GM19240 (cell line): ENCODE measurements at regions not wholly inside any gene's neighbourhood (a gene's known extent, or its start where the extent isn't known, plus 50 kb on each side); places are given as distances from the start of the nearest gene placed in this dataset.

Source experiments
- DNase-seq: peaks from one replicate; pipeline ENCODE4 v3.0.0; 2011; ENCODE audit warnings: low spot score; ENCODE audit not compliant: insufficient read length

DNA sequence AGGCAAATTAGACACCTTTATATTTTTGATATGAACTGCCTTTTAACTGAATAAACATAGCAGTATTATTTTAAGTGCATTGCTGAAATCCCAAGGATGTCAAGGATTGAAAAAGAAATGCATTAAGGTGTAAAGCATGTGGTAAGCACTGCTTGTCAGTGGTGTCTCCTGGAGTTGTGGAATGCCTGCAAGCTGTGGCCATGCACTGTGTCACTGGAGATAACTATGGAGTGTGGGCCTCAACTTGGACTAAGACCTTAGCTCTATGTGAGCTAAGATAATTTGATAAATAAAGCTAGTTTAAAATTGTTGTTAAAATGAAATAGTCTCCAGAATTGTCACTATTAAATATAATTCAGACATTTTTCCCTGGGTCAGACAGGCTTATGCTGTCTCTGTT is 156.6 kb upstream of the OPRM1 start:
- no peak for DNase-seq

DNA sequence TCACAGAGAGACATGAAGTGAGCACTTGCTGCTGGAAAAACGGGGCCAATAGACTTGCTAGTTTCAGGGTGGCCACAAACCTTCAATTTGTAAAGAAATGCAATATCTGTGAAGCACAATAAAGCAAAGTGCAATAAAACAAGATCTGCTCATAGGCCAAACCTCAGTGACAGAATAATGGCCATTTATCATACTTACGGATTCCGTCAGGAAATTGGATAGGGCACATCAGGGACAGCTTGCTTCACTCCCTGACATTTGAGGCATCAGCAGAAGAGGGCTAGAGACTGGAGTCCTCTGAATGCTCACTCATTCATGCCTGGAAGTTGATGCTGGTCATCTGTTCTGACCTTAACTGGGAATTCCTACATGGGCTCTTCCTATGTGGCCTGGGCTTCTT is 165.5 kb upstream of the OPRM1 start:
- no peak for DNase-seq

DNA sequence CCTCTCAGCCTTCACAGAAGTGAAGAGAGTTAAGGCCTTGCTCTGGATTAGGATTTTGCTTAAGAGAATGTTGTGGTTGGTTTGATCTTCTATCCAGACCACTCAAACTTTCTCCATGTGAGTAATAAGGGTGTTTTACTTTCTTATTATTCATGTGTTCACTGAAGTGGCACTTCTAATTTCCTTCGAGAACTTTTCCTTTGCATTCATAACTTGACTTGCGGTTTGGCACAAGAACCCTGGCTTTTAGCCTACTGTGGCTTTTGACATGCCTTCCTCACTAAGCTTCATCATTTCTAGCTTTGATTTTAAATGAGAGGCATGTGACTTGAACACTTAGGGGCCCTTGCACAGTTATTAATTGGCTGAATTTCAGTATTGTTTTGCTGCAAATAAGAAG is 166.1 kb upstream of the OPRM1 start:
- no peak for DNase-seq

DNA sequence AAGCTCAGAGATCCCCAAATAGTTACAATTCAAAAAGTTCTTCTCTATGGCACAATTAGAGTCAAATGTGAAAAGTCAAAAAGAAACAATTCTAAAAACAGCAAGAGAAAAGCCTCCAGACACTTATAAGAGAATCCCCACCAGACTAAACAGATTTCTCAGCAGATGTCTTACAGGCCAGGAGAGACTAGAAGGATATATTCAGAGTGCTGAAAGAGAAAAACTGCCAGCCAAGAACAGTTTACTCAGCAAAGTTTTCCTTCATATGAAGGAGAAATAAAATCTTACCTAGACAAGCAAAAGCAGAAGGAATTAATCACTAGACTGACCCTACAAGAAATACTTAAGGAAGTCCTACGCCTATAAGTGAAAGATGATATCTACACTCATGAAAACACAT is 176.1 kb upstream of the OPRM1 start:
- DNase-seq, result no peak

DNA sequence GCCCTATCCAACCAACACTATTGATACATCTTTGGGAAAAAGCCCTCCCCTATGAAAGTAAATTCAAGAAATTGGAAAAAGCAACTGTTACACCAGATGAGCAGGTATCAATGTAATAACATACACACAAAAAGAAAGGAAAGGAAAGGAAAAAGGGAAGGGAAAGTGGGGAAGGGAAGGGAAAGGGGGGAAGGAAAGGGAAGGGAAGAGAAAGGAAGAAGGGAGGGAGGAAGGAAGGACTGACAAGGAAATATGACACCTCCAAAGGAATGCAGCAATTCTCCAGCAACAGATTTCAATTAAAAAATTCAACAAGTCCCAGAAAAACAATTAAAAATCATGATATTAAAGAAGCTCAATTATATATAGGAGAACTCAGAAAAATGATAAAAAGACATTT is 176.9 kb upstream of the OPRM1 start:
- DNase-seq, result no peak

DNA sequence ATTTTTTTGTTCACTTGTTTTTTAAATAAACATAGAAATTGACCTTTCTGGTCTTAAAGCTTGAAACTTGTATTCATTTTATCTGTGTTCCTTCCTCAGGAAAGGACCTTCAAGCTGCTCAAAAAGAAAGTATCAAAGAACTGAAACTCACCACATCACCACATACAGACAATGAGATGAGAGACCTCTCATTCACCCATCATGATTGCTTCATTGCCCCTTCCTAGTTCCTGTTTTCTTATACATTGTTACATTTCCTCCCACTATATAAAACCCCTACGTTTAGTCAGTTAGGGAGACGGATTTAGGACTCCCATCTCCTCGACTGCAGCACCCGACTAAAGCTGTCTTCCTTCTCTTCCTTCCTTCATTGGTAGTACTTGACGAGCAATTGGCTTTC is 180.5 kb upstream of the OPRM1 start:
- DNase-seq, result no peak

DNA sequence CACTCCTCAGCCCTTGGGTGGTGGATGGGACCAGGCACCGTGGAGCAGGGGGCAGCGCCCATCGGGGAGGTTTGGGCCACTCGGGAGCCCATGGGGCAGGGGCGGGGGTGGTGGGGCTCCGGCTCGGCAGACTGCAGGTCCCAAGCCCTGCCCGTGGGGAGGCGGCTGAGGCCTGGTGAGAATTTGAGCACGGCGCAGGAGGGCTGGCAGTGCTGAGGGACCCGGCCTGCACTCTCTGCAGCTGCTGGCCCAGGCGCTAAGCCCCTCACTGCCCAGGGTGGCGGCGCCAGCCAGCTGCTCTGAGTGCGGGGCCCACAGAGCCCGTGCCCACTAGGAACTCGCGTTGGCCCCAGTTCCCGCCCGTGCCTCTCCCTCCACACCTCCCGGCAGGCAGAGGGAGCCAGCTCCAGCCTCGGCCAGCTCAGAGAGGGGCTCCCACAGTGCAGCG is 182.1 kb upstream of the OPRM1 start:
- no peak for DNase-seq

DNA sequence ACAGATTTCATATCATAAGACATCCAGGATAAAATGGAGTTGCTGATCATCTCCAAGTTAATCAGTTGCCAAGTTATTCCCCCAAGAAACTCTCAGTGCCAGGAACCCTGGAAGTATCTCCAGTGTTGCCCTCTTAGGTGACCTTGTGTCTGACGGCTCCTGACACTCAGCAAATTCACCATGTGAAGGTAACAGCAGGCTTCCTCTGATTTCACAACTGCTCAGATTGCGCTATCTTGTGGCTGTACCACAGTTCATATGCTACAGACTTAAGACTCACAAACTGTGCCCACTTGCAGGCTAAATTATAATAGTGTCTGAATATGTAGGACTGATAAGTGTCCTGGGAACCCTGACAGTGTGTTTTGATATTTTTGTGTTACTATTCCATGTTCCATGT is 186.6 kb upstream of the OPRM1 start:
- no peak for DNase-seq

DNA sequence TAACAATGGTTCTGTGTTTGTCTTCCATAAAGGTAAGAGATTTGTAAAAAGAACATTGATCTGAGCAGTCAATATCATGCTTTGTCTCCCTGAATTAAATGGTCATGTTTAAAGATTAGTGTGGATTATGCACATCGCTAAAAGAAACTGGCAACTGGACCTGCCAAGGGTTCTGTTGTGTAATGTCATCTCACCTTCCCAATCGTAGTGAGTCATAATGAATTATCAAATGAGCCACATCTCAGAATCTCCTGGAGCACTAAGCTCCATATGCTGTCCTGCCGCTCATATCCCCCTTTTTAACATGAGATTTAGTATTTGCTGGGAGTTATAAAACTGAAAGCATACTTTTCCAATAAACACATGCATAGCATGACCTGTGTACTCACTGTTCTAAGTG is 187.0 kb upstream of the OPRM1 start:
- no peak for DNase-seq

DNA sequence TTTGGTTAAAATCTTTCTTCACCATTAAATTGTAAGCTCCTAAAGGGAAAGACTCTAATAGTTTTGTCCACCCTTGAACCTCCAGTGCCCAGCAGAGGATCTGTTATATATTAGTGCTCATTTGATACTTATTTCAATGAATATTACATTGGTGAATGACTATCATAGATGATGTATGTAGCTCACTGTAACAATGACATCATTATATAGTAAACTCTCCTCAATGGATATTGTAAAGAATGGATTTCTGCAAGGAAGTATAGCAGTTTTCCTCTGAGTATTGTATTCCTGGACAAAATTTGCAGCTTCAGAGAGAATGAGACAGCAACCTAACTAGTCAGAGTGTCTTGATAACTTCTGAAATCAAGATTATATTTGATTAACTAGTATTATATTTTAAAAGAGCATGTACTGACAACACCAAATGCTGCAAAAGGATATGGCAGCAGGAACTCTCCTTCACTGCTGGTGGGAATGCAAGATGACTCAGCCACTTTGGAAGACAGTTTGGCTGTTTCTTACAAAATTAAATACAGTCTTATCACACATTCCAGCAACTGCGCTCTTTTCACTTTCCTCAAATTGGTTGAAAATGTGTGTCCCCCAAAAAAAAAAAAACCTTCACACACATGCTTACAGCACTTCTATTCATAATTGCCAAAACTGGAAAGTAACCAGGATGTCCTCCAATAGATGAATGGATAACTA is 189.8 kb upstream of the OPRM1 start:
- no peak for DNase-seq

DNA sequence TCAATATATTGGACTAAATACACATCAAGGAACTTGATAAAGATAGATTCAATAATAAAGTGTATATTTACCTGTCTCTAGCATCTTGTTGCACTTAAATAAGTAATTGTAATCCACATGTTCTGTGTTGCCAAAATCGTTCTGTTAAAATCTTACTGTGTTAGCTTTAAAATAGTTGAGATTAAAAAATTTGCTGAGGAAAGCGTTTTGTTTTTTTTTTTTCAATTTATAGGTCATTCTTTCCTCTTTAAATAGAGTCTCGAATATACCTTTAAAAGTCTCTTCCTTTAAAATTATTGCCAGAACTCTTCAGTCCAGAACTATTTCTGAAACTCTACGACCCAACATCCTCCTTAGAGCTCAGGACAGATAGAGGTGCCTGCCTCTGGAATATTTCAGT is 195.6 kb upstream of the OPRM1 start:
- DNase-seq, result no peak

DNA sequence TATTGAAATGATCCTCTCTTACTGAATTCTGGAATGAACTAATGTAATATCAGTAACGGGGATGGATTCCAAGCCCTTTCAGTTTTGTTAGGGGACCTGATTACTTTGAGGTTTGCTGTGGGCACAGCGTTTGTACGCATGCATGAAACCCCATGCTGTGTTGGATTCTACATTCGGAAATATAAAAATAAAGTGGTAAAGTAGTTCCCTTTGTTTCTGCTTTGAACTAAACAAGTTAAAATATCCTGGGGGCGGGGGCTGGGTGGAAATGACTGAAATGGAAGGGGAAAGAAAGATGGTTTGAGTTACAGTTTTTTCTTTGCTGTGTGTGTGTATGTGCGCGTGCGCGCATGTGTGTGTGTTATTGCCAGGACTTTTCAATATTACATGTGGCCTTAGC is 196.5 kb upstream of the OPRM1 start:
- DNase-seq, result no peak

DNA sequence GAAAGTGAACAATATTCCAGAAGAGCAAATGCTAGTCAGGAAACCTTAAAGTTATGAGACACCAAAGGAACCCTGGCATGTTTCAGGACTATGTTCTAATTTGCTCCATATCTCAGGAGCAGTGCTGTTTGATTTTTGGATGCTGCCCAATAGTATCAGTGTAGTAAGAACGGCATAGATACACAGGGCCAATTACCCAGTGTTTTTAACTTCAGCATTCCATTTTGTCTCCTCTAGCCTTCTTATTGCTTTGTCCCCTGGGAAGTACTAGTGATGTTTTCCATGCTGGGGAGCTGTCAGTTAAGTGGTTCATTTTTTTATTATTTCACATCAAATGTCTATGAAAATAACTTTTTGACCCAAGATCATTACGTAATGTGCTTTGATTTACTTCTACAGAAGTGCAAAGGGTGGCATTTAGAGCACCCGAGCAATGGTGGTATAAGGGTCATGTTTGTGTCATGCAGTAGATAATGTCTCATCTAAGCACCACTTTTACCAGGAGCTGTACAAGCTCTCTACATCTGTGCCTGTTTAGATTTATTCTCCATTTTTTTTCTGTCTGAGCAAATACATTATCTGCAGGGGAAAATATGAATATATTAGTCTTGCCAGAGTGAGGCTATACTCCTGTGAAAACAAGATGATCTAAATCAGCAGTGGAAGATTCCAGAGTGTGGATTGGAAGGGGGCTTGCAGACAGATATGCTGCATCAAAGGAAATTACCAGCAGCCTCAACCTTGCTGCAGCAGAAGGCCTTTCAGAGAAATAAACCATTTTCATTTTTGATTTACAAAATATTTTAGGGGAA is 198.8 kb upstream of the OPRM1 start:
- DNase-seq, result no peak

DNA sequence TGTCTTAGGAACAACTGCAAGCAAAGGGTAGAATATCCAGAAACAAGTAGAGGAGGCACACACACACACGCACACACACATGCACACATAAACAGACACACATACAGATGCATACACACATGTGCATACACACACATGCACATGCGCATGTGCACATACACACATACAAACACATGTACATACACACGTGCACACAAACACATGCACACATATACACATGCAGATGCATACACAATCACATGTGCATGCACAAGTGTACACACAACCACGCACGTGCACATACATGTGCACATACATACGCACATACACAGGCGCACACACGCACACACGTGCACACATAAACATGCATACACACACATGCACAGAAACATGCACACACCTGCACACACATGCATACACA is 206.5 kb upstream of the OPRM1 start:
- DNase-seq, result no peak

DNA sequence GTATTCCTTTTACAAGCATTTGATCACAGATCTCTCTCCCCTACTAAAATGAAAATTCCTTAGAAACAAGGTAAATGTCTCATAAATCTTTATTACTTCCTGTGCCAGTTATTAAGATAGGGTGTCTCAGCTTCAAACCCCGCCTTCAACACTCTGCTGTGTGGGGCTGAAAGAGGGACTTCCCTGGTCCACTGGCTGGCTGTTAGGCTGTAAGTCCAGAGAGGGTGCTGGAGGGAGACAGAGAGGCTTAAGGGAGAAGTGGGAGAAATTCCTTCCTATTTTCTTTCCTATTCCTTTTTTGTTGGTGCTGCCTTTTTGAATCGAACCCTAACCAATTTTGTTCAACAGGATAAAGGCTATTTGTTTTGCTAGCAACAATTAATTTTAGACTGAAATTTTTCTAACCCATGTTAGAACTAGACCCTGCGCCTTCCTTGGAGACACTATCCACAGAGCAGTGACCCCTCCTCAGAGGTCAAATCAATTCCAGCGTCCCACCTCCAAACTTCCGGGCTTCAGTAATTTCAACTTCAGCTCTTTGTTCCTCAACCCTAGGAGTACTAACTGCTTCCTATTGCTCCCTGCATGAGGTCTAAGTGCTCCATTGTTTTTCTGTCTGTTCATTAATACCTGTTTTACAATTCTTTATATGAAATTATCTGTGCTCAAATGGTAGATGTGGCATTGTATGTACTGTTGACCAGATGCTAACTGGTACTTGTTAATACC is 207.5 kb upstream of the OPRM1 start:
- no peak for DNase-seq

DNA sequence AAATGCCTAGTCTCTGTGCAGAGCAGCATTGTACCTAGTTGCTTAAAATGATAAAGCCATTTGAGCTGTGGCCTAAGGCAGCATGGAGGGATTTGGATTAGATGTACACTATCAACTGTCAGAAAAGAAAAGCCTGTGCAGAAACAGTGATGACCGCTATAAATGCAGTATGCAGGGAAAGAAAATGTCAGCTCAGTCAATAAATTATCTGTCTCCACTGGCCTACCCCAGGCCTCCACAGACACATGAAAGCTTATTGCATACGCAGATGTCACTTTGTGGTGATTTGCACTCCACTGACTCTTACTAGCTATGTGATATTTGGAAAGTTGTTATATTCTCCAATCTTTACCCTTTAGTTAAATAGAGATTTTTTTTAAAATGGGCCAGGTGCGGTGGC is 221.9 kb upstream of the OPRM1 start:
- no peak for DNase-seq

DNA sequence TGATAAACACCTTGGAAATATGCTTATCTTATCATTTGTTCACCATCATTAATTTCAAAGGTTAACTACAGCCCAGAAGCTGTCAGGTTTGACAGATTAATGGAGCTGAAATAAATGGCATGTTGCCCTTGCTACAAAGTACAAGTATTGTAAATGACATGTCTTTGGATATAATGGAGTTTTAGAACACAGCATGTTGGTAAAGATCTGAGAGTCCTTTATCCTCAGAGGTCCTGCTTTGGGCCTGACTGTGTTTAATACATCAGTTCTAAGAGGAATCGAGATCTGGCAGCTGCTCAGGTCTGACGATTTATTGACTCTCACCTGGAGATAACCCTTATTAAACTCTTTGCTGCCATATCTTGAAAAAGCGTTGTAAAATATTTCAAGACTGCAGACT is 222.7 kb upstream of the OPRM1 start:
- no peak for DNase-seq

DNA sequence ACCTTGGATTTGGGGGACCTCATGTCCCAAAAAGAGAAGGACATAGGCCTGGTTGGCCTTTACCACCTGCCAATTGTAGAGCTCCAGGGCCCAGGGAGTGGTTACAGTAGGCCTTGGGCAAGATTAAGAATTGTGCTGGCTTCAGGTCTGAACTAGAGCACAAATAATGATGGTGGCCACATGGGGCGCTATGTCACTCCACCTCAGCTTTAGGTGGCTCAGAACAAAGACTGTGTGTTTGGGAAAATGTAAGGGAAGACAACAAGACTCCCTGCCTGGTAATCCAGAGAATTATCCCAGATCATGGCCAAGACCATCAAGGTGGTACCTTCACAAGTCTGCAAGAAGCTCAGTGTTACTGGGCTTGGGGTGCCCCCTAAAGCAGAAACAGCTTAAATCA is 224.9 kb upstream of the OPRM1 start:
- no peak for DNase-seq

DNA sequence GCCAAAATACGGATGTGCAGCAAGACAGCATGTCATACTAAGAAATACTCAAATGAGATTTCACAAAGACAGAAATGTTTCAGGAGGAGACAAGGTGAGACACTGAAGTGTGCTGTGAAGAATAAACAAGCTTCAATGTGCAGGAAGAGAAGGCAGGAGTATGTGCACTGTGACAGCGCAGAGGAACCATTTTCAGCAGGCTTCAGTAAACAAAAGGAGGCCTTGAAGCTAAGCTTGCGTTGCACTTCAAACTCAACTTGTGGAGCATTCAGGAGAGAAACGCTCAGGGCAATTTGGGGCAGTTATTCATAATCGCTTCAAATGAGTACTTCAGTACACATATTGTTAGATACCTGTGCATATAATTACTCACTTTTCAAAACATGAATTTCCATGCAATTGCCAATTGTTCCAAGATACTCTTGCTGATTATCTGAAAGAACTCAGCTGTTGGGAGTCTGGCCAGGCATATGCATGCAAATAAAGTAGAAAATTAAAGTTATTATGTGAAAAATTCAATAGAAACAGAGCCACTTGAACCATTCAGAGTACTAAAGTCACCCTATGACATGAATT is 234.2 kb upstream of the OPRM1 start:
- no peak for DNase-seq

DNA sequence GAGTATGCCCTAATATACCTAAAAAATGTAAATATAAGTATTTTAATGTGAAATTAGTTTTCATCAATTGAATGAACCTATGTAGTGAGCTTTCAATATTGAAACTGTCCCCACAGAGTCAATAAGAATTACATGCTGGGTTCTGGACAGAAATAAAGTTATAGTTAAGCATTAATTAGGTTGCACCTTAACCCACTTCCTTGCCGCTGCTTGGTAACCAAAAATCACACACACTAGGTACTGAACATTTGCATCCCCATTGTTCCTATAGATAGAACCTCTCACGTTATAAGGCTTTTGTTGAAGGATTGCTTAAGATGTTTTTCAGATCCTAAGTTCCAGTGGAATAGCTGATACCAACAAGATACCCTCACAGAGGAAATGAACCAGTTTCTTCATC is 237.1 kb upstream of the OPRM1 start:
- no peak for DNase-seq

DNA sequence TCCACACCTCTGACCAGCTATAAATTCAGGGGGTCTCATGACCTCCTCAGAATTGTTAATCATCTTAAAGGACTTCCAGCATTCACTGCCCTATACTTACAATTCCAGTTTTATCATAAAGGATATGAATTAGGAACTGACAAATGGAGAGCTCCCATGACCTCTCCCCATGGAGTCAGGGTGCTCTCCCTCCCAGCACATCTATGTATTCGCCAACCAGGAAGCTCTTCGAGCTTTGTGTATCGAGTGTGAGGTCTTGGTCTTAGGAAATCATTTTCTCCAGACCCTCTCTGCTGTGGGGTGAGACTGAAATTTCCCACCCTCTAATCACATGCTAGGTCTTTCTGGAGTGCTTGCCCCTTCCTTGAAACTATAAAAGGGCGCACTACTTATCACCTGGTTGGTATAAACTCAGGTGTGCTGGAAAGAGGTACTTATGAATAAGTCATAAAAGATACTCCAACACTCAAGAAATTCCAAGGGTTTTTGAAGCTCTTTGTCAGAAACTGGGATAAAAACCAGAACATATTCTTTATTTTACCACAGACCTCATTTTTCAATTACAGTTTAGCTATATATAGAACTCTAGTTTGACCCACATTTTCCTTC is 238.4 kb upstream of the OPRM1 start:
- DNase-seq, result no peak
